HepG2 (cell line): ENCODE measurements at regions not wholly inside any gene's neighbourhood (a gene's known extent, or its start where the extent isn't known, plus 50 kb on each side); places are given as distances from the start of the nearest gene placed in this dataset.

ENCODE experiments used
- ATAC-seq: fragments of 200-7000 bp; cut with Tn5 transposase; 3 replicates; pipeline ENCODE4 v1.9.1; 2020; ENCODE audit warnings: mild to moderate bottlenecking, moderate library complexity
- BruUV-seq: library from RNA; stranded (reverse); fragments of 400-500 nt; replicated peaks from 2 replicates; lab custom pipeline; 2021; lab: Mats Ljungman, UMichigan
- CTCF ChIA-PET: fragments of 300-600 bp; formaldehyde crosslinking; extraction: SDS; loops from one replicate; lab custom pipeline; 2021; ENCODE audit warnings: low total read pairs, inconsistent platforms, low intra/inter-chr PET ratio; lab: Yijun Ruan, JAX
- POLR2A ChIA-PET: fragments of 350-600 bp; sonication (Branson Sonifier 250); formaldehyde crosslinking; loops from one replicate; lab custom pipeline; 2020; ENCODE audit warnings: antibody characterized with exemption, inconsistent platforms; lab: Yijun Ruan, JAX
- DNase-seq: peaks from one replicate; pipeline ENCODE4 v3.0.0-alpha.2; 2015; ENCODE audit warnings: low spot score
- FAIRE-seq: peaks from 3 replicates; lab custom pipeline; 2011; peaks lifted over from hg19 to GRCh38; lab: Jason Lieb, UNC
- H2AFZ ChIP-seq: one replicate; pipeline ENCODE4 v1.6.1; 2011; ENCODE audit warnings: low read length, inconsistent platforms
- H3K27ac ChIP-seq: fragments of 300-600 bp; 3 replicates; pipeline ENCODE4 v1.8.0; 2011; ENCODE audit warnings: mixed run types, mild to moderate bottlenecking, mixed read lengths, low read length, inconsistent platforms; ENCODE audit not compliant: insufficient read depth; ENCODE audit errors: extremely low read length
- H3K27me3 ChIP-seq, 2 experiments: fragments of 200-600 bp in 1 of 2; 2 replicates in 1 of 2; 3 replicates in 1 of 2; pipeline versions ENCODE4 v1.6.0 to v1.8.0; 2011; ENCODE audit warnings: low read length in 2 of 2, mild to moderate bottlenecking in 2 of 2, moderate library complexity in 2 of 2, inconsistent platforms in 1 of 2; ENCODE audit not compliant: insufficient read depth in 2 of 2, control insufficient read depth in 1 of 2
- H3K36me3 ChIP-seq, 2 experiments: fragments of 200-600 bp in 1 of 2; replicated peaks in 1 of 2; 2 replicates in 1 of 2; 3 replicates in 1 of 2; pipeline versions ENCODE4 v1.5.1 to v1.8.0; 2011; ENCODE audit warnings: low read length in 2 of 2, inconsistent platforms in 1 of 2; ENCODE audit not compliant: insufficient read depth in 2 of 2, control insufficient read depth in 1 of 2
- H3K4me1 ChIP-seq: 2 replicates; pipeline ENCODE4 v1.5.1; 2012; ENCODE audit warnings: low read length, inconsistent platforms; ENCODE audit not compliant: insufficient read depth
- H3K4me2 ChIP-seq: 2 replicates; pipeline ENCODE4 v1.6.0; 2011; ENCODE audit warnings: low read depth, low read length, inconsistent platforms
- H3K4me3 ChIP-seq, 3 experiments: fragments of 200-600 bp in 1 of 3; sonication (generic), shearing (Covaris generic) in 1 of 3; replicated peaks in 1 of 3; 2 replicates each; pipeline ENCODE4 v1.5.1; 2011 to 2016; ENCODE audit warnings: low read length in 3 of 3, inconsistent platforms in 2 of 3, low read depth in 2 of 3, mild to moderate bottlenecking in 2 of 3, control low read depth in 1 of 3, mixed read lengths in 1 of 3; ENCODE audit not compliant: insufficient read depth in 1 of 3
- H3K79me2 ChIP-seq: one replicate; pipeline ENCODE4 v1.6.1; 2011; ENCODE audit warnings: low read length, inconsistent platforms; ENCODE audit not compliant: insufficient read depth
- H3K9ac ChIP-seq: 2 replicates; pipeline ENCODE4 v1.6.0; 2011; ENCODE audit warnings: mild to moderate bottlenecking, low read depth, low read length, inconsistent platforms; ENCODE audit not compliant: insufficient read depth
- H3K9me3 ChIP-seq: 2 replicates; pipeline ENCODE4 v1.5.1; 2012; ENCODE audit warnings: mild to moderate bottlenecking, low read length
- H4K20me1 ChIP-seq: 2 replicates; pipeline ENCODE4 v1.6.0; 2011; ENCODE audit warnings: inconsistent platforms, mild to moderate bottlenecking, low read length, moderate library complexity; ENCODE audit not compliant: insufficient read depth
- ATF1 ChIP-seq: IDR thresholded peaks from 2 replicates; pipeline ENCODE4 v1.6.1; 2016; ENCODE audit warnings: mild to moderate bottlenecking, control low read depth
- EHMT2 ChIP-seq: fragments of 200-600 bp; sonication (generic); IDR thresholded peaks from 2 replicates; pipeline ENCODE4 v1.7.0; 2017; ENCODE audit warnings: antibody characterized with exemption, low read depth, low read length, borderline replicate concordance
- HDAC1 ChIP-seq: sonication (generic); formaldehyde crosslinking; IDR thresholded peaks from 2 replicates; pipeline ENCODE4 v1.5.1; 2020; ENCODE audit warnings: mild to moderate bottlenecking, missing genetic modification reagents
- HIC2 ChIP-seq: sonication (generic); formaldehyde crosslinking; IDR thresholded peaks from 2 replicates; pipeline ENCODE4 v1.9.0; 2022; ENCODE audit warnings: low read depth, missing genetic modification reagents
- MZF1 ChIP-seq: sonication (generic); formaldehyde crosslinking; IDR thresholded peaks from 2 replicates; pipeline ENCODE4 v1.8.1; 2023; ENCODE audit warnings: mild to moderate bottlenecking, missing genetic modification reagents, borderline replicate concordance
- NFKBIZ ChIP-seq: IDR thresholded peaks from 2 replicates; pipeline ENCODE4 v1.6.1; 2018; ENCODE audit warnings: missing genetic modification reagents, missing compliant biosample characterization
- NFYC ChIP-seq: IDR thresholded peaks from 2 replicates; pipeline ENCODE4 v1.6.1; 2016; ENCODE audit warnings: missing genetic modification reagents, missing compliant biosample characterization
- POGK ChIP-seq: sonication (generic); formaldehyde crosslinking; conservative IDR thresholded peaks from 2 replicates; pipeline ENCODE4 v1.8.0; 2022; ENCODE audit warnings: mild to moderate bottlenecking, moderate library complexity, missing genetic modification reagents
- POLR2G ChIP-seq: fragments of 200-400 bp; formaldehyde crosslinking; IDR thresholded peaks from 2 replicates; pipeline ENCODE4 v1.6.1; 2018; ENCODE audit warnings: mild to moderate bottlenecking, low read depth, low read length, moderate library complexity
- SRSF9 ChIP-seq: fragments of 200-400 bp; formaldehyde crosslinking; IDR thresholded peaks from 2 replicates; pipeline ENCODE4 v1.6.1; 2018; ENCODE audit warnings: borderline replicate concordance, mild to moderate bottlenecking, low read depth, low read length; ENCODE audit not compliant: insufficient read depth, poor library complexity, severe bottlenecking
- ZBTB3 ChIP-seq: sonication (generic); formaldehyde crosslinking; IDR thresholded peaks from 2 replicates; pipeline ENCODE4 v1.4.0; 2020; ENCODE audit warnings: low read depth, mild to moderate bottlenecking, moderate library complexity, missing genetic modification reagents, borderline replicate concordance
- ZFAT ChIP-seq: sonication (generic); formaldehyde crosslinking; conservative IDR thresholded peaks from 2 replicates; pipeline ENCODE4 v1.8.1; 2023; ENCODE audit warnings: missing genetic modification reagents, inconsistent platforms
- ZNF432 ChIP-seq: sonication (generic); formaldehyde crosslinking; IDR thresholded peaks from 2 replicates; pipeline ENCODE4 v1.5.0; 2020; ENCODE audit warnings: missing genetic modification reagents, mild to moderate bottlenecking, borderline replicate concordance
- ZNF629 ChIP-seq: sonication (generic); formaldehyde crosslinking; conservative IDR thresholded peaks from 2 replicates; pipeline ENCODE4 v1.5.0; 2020; ENCODE audit warnings: missing genetic modification reagents
- ZNF652 ChIP-seq: IDR thresholded peaks from 2 replicates; pipeline ENCODE4 v1.6.1; 2016; ENCODE audit warnings: low read depth, borderline replicate concordance
- ZSCAN5A ChIP-seq: sonication (generic); formaldehyde crosslinking; IDR thresholded peaks from 2 replicates; pipeline ENCODE4 v1.8.0; 2022; ENCODE audit warnings: mild to moderate bottlenecking, missing genetic modification reagents, borderline replicate concordance
- WGBS: methylation state at CpG from one replicate; pipeline ENCODE4 v1.1.6; 2017; ENCODE audit warnings: low lambda C conversion rate; 5-methylcytosine and 5-hydroxymethylcytosine counted together
- in situ Hi-C: cut with HindIII; loops from 2 replicates; pipeline ENCODE4 v1.10.0; 2017; ENCODE audit warnings: low pct_unique_long_range_greater_than_20kb; ENCODE audit not compliant: extremely low pct_ligation_motif_present
- intact Hi-C: fragments of 100-400 bp; cut with micrococcal nuclease; formaldehyde crosslinking; loops from one replicate; pipeline ENCODE4 v1.10.0; 2022; ENCODE audit not compliant: unreplicated experiment
- TF ChIP-seq, protein P1 (sequence below): sonication (generic); formaldehyde crosslinking; IDR thresholded peaks from 2 replicates; pipeline ENCODE4 v1.4.0; 2020; ENCODE audit warnings: missing genetic modification reagents
- TF ChIP-seq, protein P2 (sequence below): sonication (generic); formaldehyde crosslinking; IDR thresholded peaks from 2 replicates; pipeline ENCODE4 v1.4.0; 2020; ENCODE audit warnings: missing genetic modification reagents

- in situ Hi-C loops = no loop called here
- CTCF ChIA-PET = no interaction called here
- 0% methylated on average over 1 of the region's 1 CpG for WGBS
- Histone ChIP-seq H2AFZ (no peak overlapping the region), H3K9ac (no peak overlapping the region), H3K27me3 (no peaks in the 10 kb centered on the region), H3K36me3 (no peaks in the 10 kb centered on the region), H4K20me1 (no peaks in the 10 kb centered on the region), H3K4me1 (no peaks in the 10 kb centered on the region), H3K79me2 (no peaks in the 10 kb centered on the region), H3K4me2 (no peak overlapping the region), H3K4me3 (no peak overlapping the region), H3K27ac (no peak overlapping the region), H3K9me3 (peaks cover 27% of the 10 kb centered on the region)
- TF ChIP-seq POLR2G (no peak), ZNF652 (no peak), MZF1 (CRISPR knock-in tag) (no peak), HDAC1 (CRISPR knock-in tag) (no peak), NFYC (CRISPR knock-in tag) (no peak), NFKBIZ (CRISPR knock-in tag) (no peak), HIC2 (no peak), ZFAT (CRISPR knock-in tag) (no peak), ZBTB3 (CRISPR knock-in tag) (no peak), ZNF629 (CRISPR knock-in tag) (no peak), ZNF432 (CRISPR knock-in tag) (no peak), ZSCAN5A (no peak), SRSF9 (no peak), EHMT2 (no peak), ATF1 (CRISPR knock-in tag) (no peak), POGK (no peak)
- TF ChIP-seq, protein P1, sequence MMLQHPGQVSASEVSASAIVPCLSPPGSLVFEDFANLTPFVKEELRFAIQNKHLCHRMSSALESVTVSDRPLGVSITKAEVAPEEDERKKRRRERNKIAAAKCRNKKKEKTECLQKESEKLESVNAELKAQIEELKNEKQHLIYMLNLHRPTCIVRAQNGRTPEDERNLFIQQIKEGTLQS (CRISPR knock-in tag) = no peak
- TF ChIP-seq, protein P2, sequence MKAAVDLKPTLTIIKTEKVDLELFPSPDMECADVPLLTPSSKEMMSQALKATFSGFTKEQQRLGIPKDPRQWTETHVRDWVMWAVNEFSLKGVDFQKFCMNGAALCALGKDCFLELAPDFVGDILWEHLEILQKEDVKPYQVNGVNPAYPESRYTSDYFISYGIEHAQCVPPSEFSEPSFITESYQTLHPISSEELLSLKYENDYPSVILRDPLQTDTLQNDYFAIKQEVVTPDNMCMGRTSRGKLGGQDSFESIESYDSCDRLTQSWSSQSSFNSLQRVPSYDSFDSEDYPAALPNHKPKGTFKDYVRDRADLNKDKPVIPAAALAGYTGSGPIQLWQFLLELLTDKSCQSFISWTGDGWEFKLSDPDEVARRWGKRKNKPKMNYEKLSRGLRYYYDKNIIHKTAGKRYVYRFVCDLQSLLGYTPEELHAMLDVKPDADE = no peak
- POLR2A ChIA-PET = no interaction called here
- BruUV-seq = no TSS peak
- no peak for FAIRE-seq
- DNase-seq = no peak
- no peak for ATAC-seq
- intact Hi-C loops = no loop called here
Measured at GRCh38 chr7:41573862-41574261, 129.0 kb downstream of the INHBA start.
